RWPE2 (cell line): ENCODE measurements at regions not wholly inside any gene's neighbourhood (a gene's known extent, or its start where the extent isn't known, plus 50 kb on each side); places are given as distances from the start of the nearest gene placed in this dataset.

Experiments
- ATAC-seq: fragments of 200-7000 bp; cut with Tn5 transposase; 3 replicates; pipeline ENCODE4 v1.9.1; 2021; ENCODE audit warnings: low read depth
- DNase-seq: peaks from one replicate; pipeline ENCODE4 v3.0.0-alpha.2; 2020; ENCODE audit warnings: low spot score
- H3K27ac ChIP-seq: fragments of 450-650 bp; 2 replicates; pipeline ENCODE4 v1.5.1; 2017; ENCODE audit warnings: mild to moderate bottlenecking; ENCODE audit not compliant: poor library complexity, severe bottlenecking
- H3K27me3 ChIP-seq: fragments of 250-450 bp; sonication (Bioruptor Pico); 2 replicates; pipeline ENCODE4 v1.5.1; 2021; ENCODE audit warnings: mild to moderate bottlenecking, moderate library complexity; ENCODE audit not compliant: insufficient read depth, poor library complexity, severe bottlenecking
- H3K36me3 ChIP-seq: fragments of 250-450 bp; sonication (Bioruptor Pico); 2 replicates; pipeline ENCODE4 v1.5.1; 2020; ENCODE audit warnings: low read depth, mild to moderate bottlenecking, moderate library complexity
- H3K4me1 ChIP-seq: fragments of 250-450 bp; sonication (Bioruptor Pico); 2 replicates; pipeline ENCODE4 v1.5.1; 2021; ENCODE audit warnings: mild to moderate bottlenecking, moderate library complexity; ENCODE audit not compliant: insufficient read depth, poor library complexity, severe bottlenecking
- H3K4me3 ChIP-seq: fragments of 250-450 bp; sonication (Bioruptor Pico); 2 replicates; pipeline ENCODE4 v1.5.1; 2021; ENCODE audit warnings: mild to moderate bottlenecking, moderate library complexity; ENCODE audit not compliant: severe bottlenecking
- H3K9me3 ChIP-seq: fragments of 250-450 bp; sonication (Bioruptor Pico); 2 replicates; pipeline ENCODE4 v1.5.1; 2021; ENCODE audit warnings: mild to moderate bottlenecking, moderate library complexity; ENCODE audit not compliant: severe bottlenecking
- TF ChIP-seq, protein P1 (sequence below): fragments of 450-650 bp; IDR thresholded peaks from one replicate; pipeline ENCODE4 v1.5.1; 2017; ENCODE audit warnings: mild to moderate bottlenecking, moderate library complexity; ENCODE audit not compliant: poor library complexity, severe bottlenecking

GRCh38 chr1:4330805-4331766 is 323.3 kb upstream of the AJAP1 start:
- no peak for ATAC-seq
- Histone ChIP-seq H3K27ac (no peak overlapping the region), H3K36me3 (no peaks in the 10 kb centered on the region), H3K9me3 (no peaks in the 10 kb centered on the region), H3K4me3 (no peak overlapping the region), H3K4me1 (no peaks in the 10 kb centered on the region), H3K27me3 (no peaks in the 10 kb centered on the region)
- TF ChIP-seq, protein P1, sequence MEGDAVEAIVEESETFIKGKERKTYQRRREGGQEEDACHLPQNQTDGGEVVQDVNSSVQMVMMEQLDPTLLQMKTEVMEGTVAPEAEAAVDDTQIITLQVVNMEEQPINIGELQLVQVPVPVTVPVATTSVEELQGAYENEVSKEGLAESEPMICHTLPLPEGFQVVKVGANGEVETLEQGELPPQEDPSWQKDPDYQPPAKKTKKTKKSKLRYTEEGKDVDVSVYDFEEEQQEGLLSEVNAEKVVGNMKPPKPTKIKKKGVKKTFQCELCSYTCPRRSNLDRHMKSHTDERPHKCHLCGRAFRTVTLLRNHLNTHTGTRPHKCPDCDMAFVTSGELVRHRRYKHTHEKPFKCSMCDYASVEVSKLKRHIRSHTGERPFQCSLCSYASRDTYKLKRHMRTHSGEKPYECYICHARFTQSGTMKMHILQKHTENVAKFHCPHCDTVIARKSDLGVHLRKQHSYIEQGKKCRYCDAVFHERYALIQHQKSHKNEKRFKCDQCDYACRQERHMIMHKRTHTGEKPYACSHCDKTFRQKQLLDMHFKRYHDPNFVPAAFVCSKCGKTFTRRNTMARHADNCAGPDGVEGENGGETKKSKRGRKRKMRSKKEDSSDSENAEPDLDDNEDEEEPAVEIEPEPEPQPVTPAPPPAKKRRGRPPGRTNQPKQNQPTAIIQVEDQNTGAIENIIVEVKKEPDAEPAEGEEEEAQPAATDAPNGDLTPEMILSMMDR: no peak
- DNase-seq: no peak

- no peaks in the 10 kb centered on the region for H3K9me3 ChIP-seq
- DNase-seq: no peak
- no peak for ATAC-seq
Measured at GRCh38 chr1:4331767-4332163, 322.6 kb upstream of the AJAP1 start.

GRCh38 chr1:4336507-4336906 is 317.9 kb upstream of the AJAP1 start:
- DNase-seq: no peak
- no peak overlapping the region for H3K4me3 ChIP-seq
- TF ChIP-seq, protein P1: no peak
- no peaks in the 10 kb centered on the region for H3K9me3 ChIP-seq
- no peaks in the 10 kb centered on the region for H3K27me3 ChIP-seq
- H3K36me3 ChIP-seq: no peaks in the 10 kb centered on the region
- no peaks in the 10 kb centered on the region for H3K4me1 ChIP-seq
- no peak overlapping the region for H3K27ac ChIP-seq
- no peak for ATAC-seq

More at GRCh38 chr1:4331767-4332163, 322.6 kb upstream of the AJAP1 start:
- no peak overlapping the region for H3K27ac ChIP-seq
- H3K4me3 ChIP-seq: no peak overlapping the region
- H3K4me1 ChIP-seq: no peaks in the 10 kb centered on the region
- TF ChIP-seq, protein P1: no peak
- no peaks in the 10 kb centered on the region for H3K36me3 ChIP-seq
- no peaks in the 10 kb centered on the region for H3K27me3 ChIP-seq

DNA sequence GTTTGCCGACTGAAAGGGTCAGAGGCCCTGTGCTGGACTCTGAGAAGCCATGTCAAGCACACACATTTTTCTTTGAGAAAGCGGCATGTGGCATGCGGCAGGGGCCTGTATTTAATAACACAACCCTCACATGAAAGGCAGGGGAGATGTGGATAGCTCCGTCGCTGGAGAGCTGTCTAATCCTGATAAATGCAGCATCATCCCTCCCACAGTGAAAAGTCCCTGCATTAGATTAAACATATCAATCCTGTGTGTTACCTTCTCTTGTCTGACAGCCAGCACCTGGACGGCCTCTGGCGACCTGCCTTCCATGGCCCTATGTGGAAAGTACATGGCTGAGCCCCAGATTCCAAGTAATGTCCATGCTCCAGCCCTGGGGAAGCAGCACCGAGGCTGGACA is 313.0 kb upstream of the AJAP1 start:
- no peak for DNase-seq
- H3K9me3 ChIP-seq: no peaks in the 10 kb centered on the region

More for the DNA sequence above, 313.0 kb upstream of the AJAP1 start:
- ATAC-seq: no peak
- no peaks in the 10 kb centered on the region for H3K36me3 ChIP-seq
- no peak overlapping the region for H3K4me3 ChIP-seq
- TF ChIP-seq, protein P1: no peak
- H3K27me3 ChIP-seq: no peaks in the 10 kb centered on the region
- H3K27ac ChIP-seq: no peak overlapping the region
- H3K4me1 ChIP-seq: no peaks in the 10 kb centered on the region
